Loucy (cell line): ENCODE measurements at regions not wholly inside any gene's neighbourhood (a gene's known extent, or its start where the extent isn't known, plus 50 kb on each side); places are given as distances from the start of the nearest gene placed in this dataset.

Source experiments
- H2AFZ ChIP-seq: fragments of 200-600 bp; sonication (generic); 2 replicates; pipeline ENCODE4 v1.6.0; 2016; ENCODE audit warnings: antibody characterized with exemption, mild to moderate bottlenecking, low read length, moderate library complexity
- H3F3A ChIP-seq: fragments of 200-600 bp; 2 replicates; pipeline ENCODE4 v1.6.0; 2016; ENCODE audit warnings: antibody characterized with exemption, low read depth, mild to moderate bottlenecking
- H3K27me3 ChIP-seq: fragments of 200-600 bp; sonication (generic); 2 replicates; pipeline ENCODE4 v1.6.1; 2014; ENCODE audit warnings: low read length, mild to moderate bottlenecking; ENCODE audit not compliant: insufficient read depth, poor library complexity, severe bottlenecking
- H3K36me3 ChIP-seq: fragments of 200-600 bp; sonication (generic); 2 replicates; pipeline ENCODE4 v1.6.1; 2016; ENCODE audit warnings: low read length; ENCODE audit not compliant: insufficient read depth
- H3K4me1 ChIP-seq: fragments of 200-600 bp; sonication (generic); 2 replicates; pipeline ENCODE4 v1.5.1; 2014; ENCODE audit warnings: low read length, mild to moderate bottlenecking; ENCODE audit not compliant: insufficient read depth, poor library complexity, severe bottlenecking
- H3K4me2 ChIP-seq: fragments of 200-600 bp; sonication (generic); 2 replicates; pipeline ENCODE4 v1.6.0; 2014; ENCODE audit warnings: antibody characterized with exemption, low read length, low read depth, mild to moderate bottlenecking; ENCODE audit not compliant: poor library complexity, severe bottlenecking
- H3K4me3 ChIP-seq: fragments of 200-600 bp; sonication (generic); 2 replicates; pipeline ENCODE4 v1.5.1; 2014; ENCODE audit warnings: low read length, mild to moderate bottlenecking, mixed read lengths; ENCODE audit not compliant: poor library complexity, severe bottlenecking
- H3K79me2 ChIP-seq: fragments of 200-600 bp; sonication (generic); 2 replicates; pipeline ENCODE4 v1.6.1; 2014; ENCODE audit warnings: low read length; ENCODE audit not compliant: insufficient read depth
- H3K9ac ChIP-seq: fragments of 200-600 bp; sonication (generic); 2 replicates; pipeline ENCODE4 v1.6.0; 2014; ENCODE audit warnings: mild to moderate bottlenecking, low read depth, low read length, moderate library complexity; ENCODE audit not compliant: poor library complexity, severe bottlenecking
- H3K9me2 ChIP-seq: fragments of 200-600 bp; sonication (generic); replicated peaks from 2 replicates; pipeline ENCODE4 v1.6.1; 2016; ENCODE audit warnings: low read depth, low read length, mixed read lengths
- H3K9me3 ChIP-seq: fragments of 200-600 bp; sonication (generic); 2 replicates; pipeline ENCODE4 v1.6.1; 2014; ENCODE audit warnings: mild to moderate bottlenecking, antibody characterized with exemption, low read length, low read depth; ENCODE audit not compliant: insufficient read depth
- H4K20me1 ChIP-seq: fragments of 200-600 bp; sonication (generic); 2 replicates; pipeline ENCODE4 v1.6.0; 2014; ENCODE audit warnings: antibody characterized with exemption, low read length, mild to moderate bottlenecking; ENCODE audit not compliant: insufficient read depth, poor library complexity, severe bottlenecking
- EZH2phosphoT487 ChIP-seq: fragments of 200-600 bp; IDR thresholded peaks from 2 replicates; pipeline ENCODE4 v1.6.1; 2018; ENCODE audit warnings: antibody characterized with exemption, mild to moderate bottlenecking, moderate library complexity, borderline replicate concordance
- TF ChIP-seq, protein P1 (sequence below): fragments of 200-600 bp; sonication (generic); conservative IDR thresholded peaks from 2 replicates; pipeline ENCODE4 v1.5.1; 2014; ENCODE audit warnings: mild to moderate bottlenecking, antibody characterized with exemption, low read length

DNA sequence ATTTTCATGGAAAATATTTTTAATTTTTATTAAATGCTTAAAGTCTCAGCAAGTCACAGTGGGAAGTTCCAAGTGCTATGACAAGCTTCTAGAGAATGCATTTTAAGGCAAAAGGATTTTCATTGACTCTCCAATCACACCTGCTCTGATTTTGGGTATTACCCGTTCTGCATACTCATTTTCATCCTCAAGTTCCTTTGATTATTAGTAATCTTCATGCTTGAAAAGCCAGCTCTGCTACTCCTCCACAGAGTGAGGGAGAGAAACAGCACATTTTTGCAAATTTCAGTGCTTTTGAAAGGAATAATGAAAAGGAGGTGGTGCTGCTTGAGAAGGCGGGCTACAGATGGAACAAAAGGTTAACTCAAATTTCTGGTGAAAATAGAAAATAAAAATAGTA is 450.7 kb downstream of the NSUN3 start:
- Histone ChIP-seq H3K9me3 (no peaks in the 10 kb centered on the region), H3K9ac (no peak overlapping the region), H3K36me3 (no peaks in the 10 kb centered on the region), H3K79me2 (no peaks in the 10 kb centered on the region), H3F3A (no peaks in the 10 kb centered on the region), H3K4me2 (no peak overlapping the region), H3K4me3 (no peak overlapping the region), H2AFZ (no peak overlapping the region), H3K4me1 (no peaks in the 10 kb centered on the region), H3K27me3 (no peaks in the 10 kb centered on the region), H4K20me1 (no peaks in the 10 kb centered on the region), H3K9me2 (no peaks in the 10 kb centered on the region)
- TF ChIP-seq EZH2phosphoT487, result no peak
- TF ChIP-seq, protein P1, sequence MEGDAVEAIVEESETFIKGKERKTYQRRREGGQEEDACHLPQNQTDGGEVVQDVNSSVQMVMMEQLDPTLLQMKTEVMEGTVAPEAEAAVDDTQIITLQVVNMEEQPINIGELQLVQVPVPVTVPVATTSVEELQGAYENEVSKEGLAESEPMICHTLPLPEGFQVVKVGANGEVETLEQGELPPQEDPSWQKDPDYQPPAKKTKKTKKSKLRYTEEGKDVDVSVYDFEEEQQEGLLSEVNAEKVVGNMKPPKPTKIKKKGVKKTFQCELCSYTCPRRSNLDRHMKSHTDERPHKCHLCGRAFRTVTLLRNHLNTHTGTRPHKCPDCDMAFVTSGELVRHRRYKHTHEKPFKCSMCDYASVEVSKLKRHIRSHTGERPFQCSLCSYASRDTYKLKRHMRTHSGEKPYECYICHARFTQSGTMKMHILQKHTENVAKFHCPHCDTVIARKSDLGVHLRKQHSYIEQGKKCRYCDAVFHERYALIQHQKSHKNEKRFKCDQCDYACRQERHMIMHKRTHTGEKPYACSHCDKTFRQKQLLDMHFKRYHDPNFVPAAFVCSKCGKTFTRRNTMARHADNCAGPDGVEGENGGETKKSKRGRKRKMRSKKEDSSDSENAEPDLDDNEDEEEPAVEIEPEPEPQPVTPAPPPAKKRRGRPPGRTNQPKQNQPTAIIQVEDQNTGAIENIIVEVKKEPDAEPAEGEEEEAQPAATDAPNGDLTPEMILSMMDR, result no peak

- Histone ChIP-seq H3K4me1 (no peaks in the 10 kb centered on the region), H3K27me3 (no peaks in the 10 kb centered on the region), H3K79me2 (no peaks in the 10 kb centered on the region), H3K36me3 (no peaks in the 10 kb centered on the region), H4K20me1 (no peaks in the 10 kb centered on the region), H3K9me2 (no peaks in the 10 kb centered on the region), H3K4me3 (no peak overlapping the region), H3K9me3 (no peaks in the 10 kb centered on the region), H3F3A (no peaks in the 10 kb centered on the region), H2AFZ (no peak overlapping the region), H3K4me2 (no peak overlapping the region), H3K9ac (no peak overlapping the region)
- TF ChIP-seq, protein P1, result no peak
- no peak for TF ChIP-seq EZH2phosphoT487
These were observed 453.1 kb downstream of the NSUN3 start for GRCh38 chr3:94515983-94516382.

DNA sequence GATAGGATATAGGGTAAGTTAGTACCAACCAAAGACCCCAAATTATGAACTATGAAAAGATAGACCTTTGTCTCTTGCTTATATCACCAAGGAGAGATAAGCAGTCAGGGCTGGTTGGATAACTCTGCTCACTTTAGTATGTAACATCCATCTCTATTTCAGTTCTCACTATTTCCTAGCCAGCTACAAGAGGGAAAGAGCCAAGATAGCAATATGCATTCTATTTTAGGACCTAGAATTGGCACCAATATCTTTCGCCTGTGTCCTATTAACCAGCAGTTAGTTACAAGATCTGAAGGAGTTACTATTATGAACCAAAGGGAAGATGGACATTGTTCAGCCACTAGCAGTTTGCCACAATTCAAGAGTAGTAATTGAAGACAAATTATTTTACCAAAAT is 457.5 kb downstream of the NSUN3 start:
- H3K9ac ChIP-seq, result no peak overlapping the region
- no peak overlapping the region for H2AFZ ChIP-seq
- H3K79me2 ChIP-seq, result no peaks in the 10 kb centered on the region
- no peak for TF ChIP-seq EZH2phosphoT487
- TF ChIP-seq, protein P1, result no peak
- no peaks in the 10 kb centered on the region for H3K9me3 ChIP-seq
- H3K4me3 ChIP-seq, result no peak overlapping the region
- H3K4me2 ChIP-seq, result no peak overlapping the region
- H3K4me1 ChIP-seq, result no peaks in the 10 kb centered on the region
- H4K20me1 ChIP-seq, result no peaks in the 10 kb centered on the region
- no peaks in the 10 kb centered on the region for H3K27me3 ChIP-seq
- no peaks in the 10 kb centered on the region for H3K36me3 ChIP-seq
- H3F3A ChIP-seq, result no peaks in the 10 kb centered on the region
- no peaks in the 10 kb centered on the region for H3K9me2 ChIP-seq
